HCT116 (cell line): ENCODE measurements at regions not wholly inside any gene's neighbourhood (a gene's known extent, or its start where the extent isn't known, plus 50 kb on each side); places are given as distances from the start of the nearest gene placed in this dataset.
"Not testable (repeated sequence)": the region's sequence is repeated elsewhere in the genome, so short reads cannot be mapped to it uniquely, and the experiment has no call there.

ENCODE experiments used
- CEBPB ChIP-seq: IDR thresholded peaks from 2 replicates; pipeline ENCODE4 v1.6.1; 2012; ENCODE audit warnings: low read depth
- EZH2 ChIP-seq: fragments of 200-600 bp; sonication (generic); IDR thresholded peaks from 2 replicates; pipeline ENCODE4 v1.6.1; 2017; ENCODE audit warnings: antibody characterized with exemption, mixed run types
- EZH2phosphoT487 ChIP-seq: fragments of 200-600 bp; IDR thresholded peaks from 2 replicates; pipeline ENCODE4 v1.6.1; 2018; ENCODE audit warnings: antibody characterized with exemption, borderline replicate concordance
- FOSL1 ChIP-seq: IDR thresholded peaks from 2 replicates; pipeline ENCODE4 v1.6.1; 2012; ENCODE audit warnings: low read depth
- JUND ChIP-seq: IDR thresholded peaks from 2 replicates; pipeline ENCODE4 v1.6.1; 2012
- POLR2A ChIP-seq: IDR thresholded peaks from 2 replicates; pipeline ENCODE4 v1.7.0; 2011; ENCODE audit warnings: borderline replicate concordance; ENCODE audit not compliant: insufficient read depth, insufficient read length; ENCODE audit errors: extremely low read depth
- POLR2AphosphoS5 ChIP-seq: IDR thresholded peaks from 2 replicates; pipeline ENCODE4 v1.6.1; 2011; ENCODE audit warnings: mild to moderate bottlenecking, low read depth, low read length, moderate library complexity
- RAD21 ChIP-seq: IDR thresholded peaks from 2 replicates; pipeline ENCODE4 v1.6.1; 2012; ENCODE audit warnings: low read depth, mild to moderate bottlenecking
- SP1 ChIP-seq: IDR thresholded peaks from 2 replicates; pipeline ENCODE4 v1.6.1; 2012; ENCODE audit warnings: low read depth
- YY1 ChIP-seq: IDR thresholded peaks from 2 replicates; pipeline ENCODE4 v1.6.1; 2011; ENCODE audit warnings: low read length, low read depth, moderate library complexity, mild to moderate bottlenecking; ENCODE audit not compliant: insufficient replicate concordance; ENCODE audit errors: extremely low read depth
- ZNF274 ChIP-seq: fragments of 200-500 bp; sonication (Bioruptor generic); IDR thresholded peaks from 2 replicates; pipeline ENCODE4 v1.6.1; 2014; ENCODE audit warnings: mild to moderate bottlenecking, low read depth, low read length, inconsistent platforms
- TF ChIP-seq, protein P1 (sequence below), 3 experiments: fragments of 200-600 bp in 1 of 3; sonication (generic) in 1 of 3; IDR thresholded peaks in 2 of 3; conservative IDR thresholded peaks in 1 of 3; 2 replicates each; pipeline ENCODE4 v1.5.1; 2012 to 2017; ENCODE audit warnings: low read depth in 2 of 3, low read length in 2 of 3, antibody characterized with exemption in 1 of 3, borderline replicate concordance in 1 of 3, control low read depth in 1 of 3, mild to moderate bottlenecking in 1 of 3, mixed read lengths in 1 of 3, mixed run types in 1 of 3, moderate library complexity in 1 of 3; ENCODE audit not compliant: insufficient read depth in 1 of 3
- TF ChIP-seq, protein P2 (sequence below): IDR thresholded peaks from 2 replicates; pipeline ENCODE4 v1.6.1; 2012

DNA sequence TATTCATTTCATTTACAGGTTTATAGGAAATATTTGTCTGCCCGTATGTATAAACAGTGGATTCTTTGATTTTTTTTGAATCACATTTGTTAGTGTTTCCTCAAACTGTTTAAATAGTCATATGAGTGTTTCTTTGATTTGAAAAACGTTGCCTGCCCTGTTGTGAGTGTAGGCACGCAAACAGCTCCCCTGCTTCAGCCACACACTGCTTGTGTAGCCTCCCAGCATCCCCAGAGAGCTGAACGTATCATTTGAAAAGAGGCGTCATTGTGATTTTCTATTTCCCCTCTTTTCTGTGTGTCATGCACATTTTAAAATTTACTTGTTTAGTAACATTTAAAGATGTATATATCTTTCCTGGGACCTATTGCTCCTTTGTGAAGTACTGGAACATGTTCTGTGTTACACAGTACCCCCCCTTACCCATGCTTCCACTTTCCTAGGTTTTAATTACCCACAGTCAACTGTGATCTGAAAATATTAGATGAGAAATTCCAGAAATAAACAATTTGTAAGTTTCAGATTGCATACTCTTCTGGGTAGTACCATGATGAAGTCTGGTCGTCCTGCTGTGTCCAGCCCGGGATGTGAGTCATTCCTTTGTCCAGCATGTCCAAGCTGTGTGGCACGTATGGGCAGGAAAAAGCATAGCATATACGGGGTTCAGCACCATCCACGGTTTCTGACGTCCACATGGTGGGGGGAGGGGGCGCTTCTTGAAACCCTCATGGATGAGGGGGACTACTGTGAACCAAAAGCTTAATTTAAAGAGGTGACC is 78.7 kb downstream of the NPIPB11 start:
- not testable (repeated sequence) for TF ChIP-seq EZH2phosphoT487, SP1, POLR2A, POLR2AphosphoS5, JUND, EZH2, RAD21, YY1, ZNF274, CEBPB, FOSL1
- TF ChIP-seq, protein P1, sequence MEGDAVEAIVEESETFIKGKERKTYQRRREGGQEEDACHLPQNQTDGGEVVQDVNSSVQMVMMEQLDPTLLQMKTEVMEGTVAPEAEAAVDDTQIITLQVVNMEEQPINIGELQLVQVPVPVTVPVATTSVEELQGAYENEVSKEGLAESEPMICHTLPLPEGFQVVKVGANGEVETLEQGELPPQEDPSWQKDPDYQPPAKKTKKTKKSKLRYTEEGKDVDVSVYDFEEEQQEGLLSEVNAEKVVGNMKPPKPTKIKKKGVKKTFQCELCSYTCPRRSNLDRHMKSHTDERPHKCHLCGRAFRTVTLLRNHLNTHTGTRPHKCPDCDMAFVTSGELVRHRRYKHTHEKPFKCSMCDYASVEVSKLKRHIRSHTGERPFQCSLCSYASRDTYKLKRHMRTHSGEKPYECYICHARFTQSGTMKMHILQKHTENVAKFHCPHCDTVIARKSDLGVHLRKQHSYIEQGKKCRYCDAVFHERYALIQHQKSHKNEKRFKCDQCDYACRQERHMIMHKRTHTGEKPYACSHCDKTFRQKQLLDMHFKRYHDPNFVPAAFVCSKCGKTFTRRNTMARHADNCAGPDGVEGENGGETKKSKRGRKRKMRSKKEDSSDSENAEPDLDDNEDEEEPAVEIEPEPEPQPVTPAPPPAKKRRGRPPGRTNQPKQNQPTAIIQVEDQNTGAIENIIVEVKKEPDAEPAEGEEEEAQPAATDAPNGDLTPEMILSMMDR (IDR thresholded peaks at IDR 0.05 in 2 of 3, conservative IDR thresholded peaks at IDR 0.05 in 1 of 3; ENCODE audit: borderline replicate concordance in 1 of 3, insufficient read depth in 1 of 3, low read depth in 2 of 3, low read length in 2 of 3) = not testable (repeated sequence)
- TF ChIP-seq, protein P2, sequence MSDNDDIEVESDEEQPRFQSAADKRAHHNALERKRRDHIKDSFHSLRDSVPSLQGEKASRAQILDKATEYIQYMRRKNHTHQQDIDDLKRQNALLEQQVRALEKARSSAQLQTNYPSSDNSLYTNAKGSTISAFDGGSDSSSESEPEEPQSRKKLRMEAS = not testable (repeated sequence)
